GM18505 (cell line): ENCODE measurements at regions not wholly inside any gene's neighbourhood (a gene's known extent, or its start where the extent isn't known, plus 50 kb on each side); places are given as distances from the start of the nearest gene placed in this dataset.
"Not testable (repeated sequence)": the region's sequence is repeated elsewhere in the genome, so short reads cannot be mapped to it uniquely, and the experiment has no call there.

Experiments
- ATAC-seq: cut with Tn5 transposase; IDR thresholded peaks from one replicate; pipeline ENCODE4 v1.9.1; 2021; ENCODE audit not compliant: unreplicated experiment
- POLR2A ChIP-seq: IDR thresholded peaks from 4 replicates; pipeline ENCODE4 v1.6.1; 2011; ENCODE audit warnings: borderline replicate concordance; ENCODE audit not compliant: insufficient read depth, insufficient read length; ENCODE audit errors: extremely low read depth

DNA sequence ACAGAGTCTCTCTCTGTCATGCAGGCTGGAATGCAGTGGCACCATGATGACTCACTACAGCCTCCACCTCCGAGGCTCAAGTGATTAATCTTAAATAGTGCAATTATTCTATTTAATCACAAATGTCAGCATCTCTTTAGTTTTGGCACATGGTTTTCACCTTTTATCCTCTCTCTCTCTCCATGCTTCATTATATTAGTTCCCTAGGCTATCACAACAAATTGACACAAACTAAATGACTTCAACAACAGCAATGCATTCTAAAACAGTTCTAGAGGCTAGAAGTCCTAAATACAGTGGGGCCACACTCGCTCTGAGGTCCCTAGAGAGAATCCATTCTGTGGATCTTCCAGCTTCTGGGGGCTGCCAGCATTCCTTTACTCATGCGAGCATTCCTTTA, 178.2 kb upstream of the ZNG1F start:
- ATAC-seq, result not testable (repeated sequence)

DNA sequence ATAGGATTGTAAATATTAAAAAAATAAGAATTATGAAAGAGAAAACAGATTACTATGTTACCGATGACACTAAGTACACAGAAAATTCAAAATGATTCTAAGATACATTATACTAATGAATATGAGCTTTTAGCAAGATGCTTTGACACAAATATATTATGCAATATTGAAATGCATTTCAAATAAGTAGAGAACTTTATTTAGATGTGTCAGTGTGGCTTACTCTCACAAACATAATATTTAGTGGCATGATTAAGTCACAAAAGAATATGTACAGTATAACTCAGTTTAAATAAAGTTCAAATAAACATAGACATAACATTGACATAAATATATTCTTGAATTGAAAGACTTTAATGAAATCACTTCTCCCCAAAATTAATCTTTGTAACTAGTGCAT, 172.7 kb upstream of the ZNG1F start:
- ATAC-seq, result not testable (repeated sequence)

DNA sequence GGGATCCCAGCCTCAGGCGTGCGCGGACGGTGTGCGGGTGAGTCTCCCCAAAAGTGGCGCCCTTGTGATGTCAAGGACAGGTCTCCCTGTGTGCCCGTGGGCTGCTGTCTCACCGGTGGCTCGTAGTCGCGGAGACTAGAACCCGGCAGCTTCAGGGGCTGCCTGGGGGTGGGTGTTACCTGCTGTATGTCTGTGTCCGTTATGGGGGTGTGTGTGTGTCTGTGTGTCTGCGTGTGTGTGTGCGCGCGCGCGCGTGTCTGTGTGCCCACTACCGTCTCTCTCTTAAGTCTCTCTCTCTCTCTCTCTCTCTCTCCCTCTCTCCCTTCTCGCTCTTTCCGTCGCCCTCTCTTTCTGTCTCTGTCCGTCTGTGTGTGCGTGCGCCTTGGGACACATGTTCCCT, 170.0 kb upstream of the ZNG1F start:
- not testable (repeated sequence) for ATAC-seq

DNA sequence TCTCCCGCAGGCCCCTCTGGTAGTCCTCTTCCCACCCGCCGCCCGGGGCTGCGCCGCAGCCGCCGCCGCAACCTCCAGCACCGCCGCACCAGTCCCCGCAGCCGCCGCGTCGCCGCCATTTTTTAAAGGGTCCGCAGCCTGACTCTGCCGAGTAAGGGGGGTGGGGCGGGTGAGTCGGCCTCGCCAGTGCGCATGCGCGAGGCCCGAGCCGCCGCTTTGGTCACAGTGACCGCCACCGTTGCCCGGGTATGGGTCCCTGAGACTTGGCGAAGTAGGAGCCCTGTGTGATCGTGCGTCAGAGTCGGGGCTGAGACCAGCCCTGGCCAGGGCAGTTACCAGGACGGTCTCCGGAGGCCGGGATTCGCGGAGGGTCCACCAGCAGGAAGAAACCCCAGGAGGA, 169.6 kb upstream of the ZNG1F start:
- ATAC-seq, result not testable (repeated sequence)

DNA sequence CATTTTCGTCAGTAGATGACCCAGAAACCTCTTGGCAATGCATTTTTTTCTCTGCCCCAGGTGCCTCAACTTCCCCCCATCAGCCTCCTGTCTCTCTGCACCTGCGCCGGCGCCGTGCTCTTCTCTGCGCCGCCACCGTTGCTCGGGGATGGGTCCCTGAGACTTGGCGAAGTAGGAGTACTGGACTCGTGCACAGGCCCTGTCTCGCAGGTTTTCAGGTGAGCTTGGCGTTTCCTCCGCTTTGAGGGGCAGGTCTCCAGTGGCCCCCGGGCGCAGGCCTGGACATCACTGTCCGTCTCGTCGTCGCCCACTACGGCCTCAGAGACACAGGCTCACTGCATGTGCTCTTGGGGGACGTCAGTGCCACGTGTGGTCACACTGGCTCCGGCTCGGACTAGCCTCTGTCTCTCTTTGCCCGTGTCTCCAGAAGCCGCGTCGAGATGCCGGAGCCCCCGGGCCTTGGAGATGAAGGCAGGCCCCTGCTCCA, 168.8 kb upstream of the ZNG1F start:
- not testable (repeated sequence) for ATAC-seq

DNA sequence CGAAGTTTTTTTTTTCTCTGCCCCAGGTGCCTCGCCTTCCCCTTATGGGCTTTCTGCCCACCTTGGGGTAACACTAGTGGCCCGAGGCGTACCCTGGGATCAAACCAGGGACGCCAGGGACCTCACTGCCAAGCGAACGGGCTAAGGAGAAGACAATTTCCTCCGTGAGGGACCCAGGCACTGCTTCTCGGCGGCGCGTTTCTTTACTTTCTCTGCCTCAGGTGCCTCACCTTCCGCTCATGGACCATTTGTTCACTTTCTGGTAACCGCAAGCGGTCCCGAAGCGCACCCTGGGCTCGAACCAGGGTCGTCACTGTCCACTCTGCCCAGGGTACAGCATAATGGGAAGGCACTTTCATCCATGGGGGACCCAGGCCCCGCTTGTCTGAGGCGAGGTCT, 168.2 kb upstream of the ZNG1F start:
- ATAC-seq, result not testable (repeated sequence)

DNA sequence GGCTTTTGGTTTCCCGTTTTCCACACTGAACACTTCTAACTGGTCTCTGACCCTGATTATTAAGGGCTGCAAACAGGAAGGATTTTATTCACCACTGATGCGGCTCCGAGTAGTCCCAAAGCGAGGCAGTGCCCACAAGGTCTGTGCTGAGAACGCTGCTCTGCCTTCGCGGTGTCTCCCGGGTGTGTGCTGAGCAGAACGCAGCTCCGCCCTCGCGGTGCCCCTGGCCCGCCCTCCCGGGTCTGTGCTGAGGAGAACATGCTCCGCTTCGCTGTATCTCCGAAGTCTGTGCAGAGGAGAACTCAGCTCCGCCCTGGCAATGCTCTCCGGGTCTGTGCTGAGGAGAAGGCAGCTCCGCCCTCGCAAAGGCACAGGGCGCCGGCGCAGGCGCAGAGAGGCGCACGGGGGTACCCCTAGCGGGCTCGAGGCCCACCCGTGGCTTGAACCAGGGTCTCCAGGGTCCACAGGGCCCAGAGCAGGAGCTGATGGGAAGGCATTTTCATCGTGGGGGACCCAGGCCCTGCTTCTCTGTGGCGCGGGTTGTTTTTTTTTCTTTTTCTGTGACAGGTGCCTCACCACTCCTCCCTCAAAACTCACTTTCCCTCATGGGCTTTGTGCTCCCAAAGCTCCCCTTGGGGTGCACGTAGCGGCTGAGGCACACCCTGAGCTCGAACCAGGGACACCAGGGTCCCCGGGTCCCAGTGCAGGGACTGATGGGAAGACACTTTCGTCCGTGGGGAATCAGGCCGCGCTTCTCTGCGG, 167.7 kb upstream of the ZNG1F start:
- ATAC-seq, result not testable (repeated sequence)
- TF ChIP-seq POLR2A, result peak; percentile 27

DNA sequence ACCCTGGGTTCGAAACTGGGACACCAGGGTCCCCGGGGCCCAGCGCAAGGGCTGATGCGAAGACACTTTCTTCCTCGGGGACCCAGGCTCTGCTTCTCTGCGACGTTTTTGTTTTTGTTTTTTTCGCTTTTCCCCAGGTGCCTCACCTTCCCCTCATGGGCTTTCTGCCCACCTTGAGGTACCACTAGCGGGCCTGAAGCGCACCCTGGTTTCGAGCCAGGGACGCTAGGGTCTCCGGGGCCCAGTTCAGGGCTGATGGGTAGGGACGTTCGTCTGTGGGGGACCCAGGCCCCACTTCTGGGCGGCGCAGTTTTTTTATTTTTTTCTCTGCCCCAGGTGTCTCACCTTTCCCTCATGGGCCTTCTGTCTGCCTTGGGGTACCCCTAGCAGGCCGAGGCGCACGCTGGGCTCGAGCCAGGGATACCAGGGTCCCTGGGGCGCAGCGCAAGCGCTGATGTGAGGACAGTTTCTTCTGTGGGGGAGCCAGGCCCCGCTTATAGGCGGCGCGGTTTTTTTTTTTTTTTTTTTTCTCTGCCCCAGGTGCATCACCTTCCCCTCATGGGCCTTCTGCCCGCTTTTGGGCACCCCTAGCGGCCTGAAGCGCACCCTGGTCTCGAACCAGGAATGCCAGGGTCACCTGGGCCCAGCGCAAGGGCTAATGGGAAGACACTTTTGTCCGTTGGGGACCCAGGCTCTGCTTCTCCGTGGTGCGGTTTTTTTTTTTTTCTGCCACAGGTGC, 166.8 kb upstream of the ZNG1F start:
- ATAC-seq, result not testable (repeated sequence)

DNA sequence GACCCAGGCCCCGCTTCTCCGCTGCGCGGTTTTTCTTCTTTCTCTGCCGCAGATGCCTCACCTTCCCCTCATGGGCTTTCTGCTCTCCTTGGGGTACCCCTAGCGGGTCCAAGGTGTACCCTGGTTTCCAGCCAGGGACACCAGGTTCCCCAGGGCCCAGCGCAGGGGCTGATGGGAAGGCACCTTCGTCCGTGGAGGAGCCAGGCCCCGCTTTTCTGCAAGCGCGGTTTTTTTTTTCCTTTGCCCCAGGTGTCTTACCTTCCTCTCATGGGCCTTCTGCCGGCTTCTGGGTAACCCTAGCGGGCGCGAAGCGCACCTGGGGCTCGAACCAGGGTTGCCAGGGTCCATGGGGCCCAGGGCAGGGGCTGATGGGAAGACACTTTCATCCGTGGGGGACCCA, 165.9 kb upstream of the ZNG1F start:
- ATAC-seq, result not testable (repeated sequence)

DNA sequence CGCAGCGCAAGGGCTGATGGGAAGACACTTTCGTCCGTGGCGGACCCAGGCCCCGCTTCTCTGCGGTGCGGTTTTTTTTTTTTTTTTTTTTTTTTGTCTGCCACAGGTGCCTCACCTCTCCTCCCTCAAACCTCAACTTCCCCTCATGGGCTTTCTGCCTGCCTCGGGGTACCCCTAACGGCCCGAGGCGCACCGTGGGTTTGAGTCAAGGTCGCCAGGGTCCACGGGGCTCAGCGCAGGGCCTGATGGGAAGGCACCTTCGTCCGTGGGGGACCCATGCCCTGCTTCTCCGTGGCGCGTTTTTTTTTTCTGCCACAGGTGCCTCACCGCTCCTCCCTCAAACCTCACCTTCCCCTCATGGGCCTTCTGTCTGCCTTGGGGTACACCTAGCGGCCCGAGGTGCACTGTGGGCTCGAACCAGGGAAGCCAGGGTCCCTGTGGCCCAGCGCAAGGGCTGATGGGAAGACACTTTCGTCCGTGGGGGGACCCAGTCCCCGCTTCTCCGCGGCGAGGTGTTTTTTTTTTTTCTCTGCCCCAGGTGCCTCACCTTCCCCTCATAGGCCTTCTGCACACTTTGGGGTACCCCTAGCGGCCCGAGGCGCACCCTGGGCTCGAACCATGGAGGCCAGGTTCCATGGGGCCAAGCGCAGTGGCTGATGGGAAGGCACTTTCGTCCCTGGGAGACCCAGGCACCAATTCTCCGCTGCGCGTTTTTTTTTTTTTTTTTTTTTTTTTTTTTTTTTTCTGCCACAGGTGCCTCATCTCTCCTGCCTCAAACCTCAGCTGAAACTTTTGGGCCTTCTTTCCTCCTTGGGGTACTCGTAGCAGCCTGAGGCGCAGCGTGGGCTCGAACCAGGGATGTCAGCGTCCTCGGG, 165.2 kb upstream of the ZNG1F start:
- ATAC-seq, result not testable (repeated sequence)

DNA sequence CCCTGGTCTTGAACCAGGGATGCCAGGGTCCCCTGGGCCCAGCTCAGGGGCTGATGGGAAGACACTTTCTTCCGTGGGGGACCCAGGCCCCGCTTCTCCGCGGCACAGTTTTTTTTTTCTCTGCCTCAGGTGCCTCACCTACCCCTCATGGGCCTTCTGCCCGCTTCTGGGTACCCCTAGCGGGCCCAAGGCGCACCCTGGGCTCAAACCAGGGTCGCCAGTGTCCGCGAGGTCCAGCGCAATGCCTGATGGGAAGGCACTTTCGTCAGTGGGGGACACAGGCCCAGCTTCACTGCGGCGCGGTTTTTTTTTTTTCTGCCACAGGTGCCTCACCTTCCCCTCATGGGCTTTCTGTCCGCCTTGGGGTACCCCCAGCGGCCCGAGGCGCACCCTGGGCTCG, 163.9 kb upstream of the ZNG1F start:
- ATAC-seq, result not testable (repeated sequence)

DNA sequence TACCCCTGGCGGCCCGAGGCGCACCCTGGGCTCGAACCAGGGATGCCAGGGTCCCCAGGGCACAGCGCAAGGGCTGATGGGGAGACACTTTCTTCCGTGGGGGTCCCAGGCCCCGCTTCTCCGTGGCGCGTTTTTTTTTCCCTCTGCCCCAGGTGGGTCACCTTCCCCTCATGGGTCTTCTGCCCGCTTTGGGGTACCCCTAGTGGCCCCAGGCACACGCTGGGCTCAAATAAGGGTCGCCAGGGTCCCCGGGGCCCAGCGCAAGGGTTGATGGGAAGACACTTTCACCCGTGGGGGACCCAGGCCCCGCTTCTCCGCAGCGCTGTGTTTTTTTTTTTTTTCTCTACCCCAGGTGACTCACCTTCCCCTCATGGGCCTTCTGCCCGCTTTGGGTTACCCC, 163.3 kb upstream of the ZNG1F start:
- ATAC-seq, result not testable (repeated sequence)

DNA sequence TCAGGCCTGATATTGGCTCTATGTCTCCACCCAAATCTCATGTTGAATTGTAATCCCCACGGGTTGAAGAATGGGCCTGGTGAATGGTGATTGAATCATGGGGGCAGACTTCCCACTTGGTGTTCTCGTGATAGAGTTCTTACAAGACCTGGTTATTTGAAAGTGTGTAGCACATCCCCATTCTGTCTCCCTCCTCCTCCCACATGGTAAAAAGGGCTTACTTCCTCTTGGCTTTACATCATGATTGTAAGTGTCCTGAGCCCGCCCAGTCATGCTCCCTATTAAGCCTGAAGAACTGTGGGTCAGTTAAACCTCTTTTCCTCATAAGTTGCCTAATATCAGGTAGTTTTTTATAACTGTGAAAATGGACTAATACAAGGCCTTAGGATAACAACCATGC, 158.8 kb upstream of the ZNG1F start:
- ATAC-seq, result not testable (repeated sequence)

DNA sequence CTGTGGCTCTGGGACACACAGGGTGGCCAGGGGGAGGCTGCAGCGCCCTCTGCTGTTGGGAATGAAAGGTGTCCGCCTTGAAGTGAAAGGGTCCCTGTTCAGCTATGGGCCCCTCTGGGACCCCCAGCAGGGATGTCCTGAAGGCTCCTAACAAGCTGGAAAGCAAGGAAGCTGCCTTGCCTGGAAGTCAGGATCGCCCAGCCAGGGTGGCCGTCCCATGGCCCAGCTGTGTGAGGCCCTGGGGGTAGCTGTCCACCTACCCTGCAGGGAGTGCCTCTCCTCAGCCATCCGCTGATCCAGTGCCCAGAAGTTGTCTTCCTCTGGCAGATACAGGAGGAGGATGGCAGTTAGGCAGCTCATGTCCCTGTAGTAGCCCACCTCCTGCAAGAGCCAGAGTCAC, 143.4 kb upstream of the ZNG1F start:
- ATAC-seq, result not testable (repeated sequence)

DNA sequence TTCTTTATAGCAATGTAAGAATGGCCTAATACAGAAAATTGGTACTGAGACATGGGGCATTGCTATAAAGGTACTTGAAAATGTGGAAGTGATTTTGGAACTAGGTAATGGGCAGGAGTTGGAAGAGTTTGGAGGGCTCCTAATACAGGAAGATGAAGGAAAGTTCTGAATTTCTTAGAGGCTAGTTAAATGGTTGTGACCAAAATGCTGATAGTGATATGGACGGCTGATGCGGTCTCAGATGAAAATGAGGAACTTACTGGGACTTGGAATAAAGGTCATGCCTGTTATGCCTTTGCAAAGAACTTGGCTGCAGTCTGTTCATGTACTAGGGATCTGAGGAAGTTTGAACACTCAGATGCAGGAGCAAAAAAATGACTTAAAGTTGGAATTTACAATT, 132.2 kb upstream of the ZNG1F start:
- ATAC-seq, result not testable (repeated sequence)

DNA sequence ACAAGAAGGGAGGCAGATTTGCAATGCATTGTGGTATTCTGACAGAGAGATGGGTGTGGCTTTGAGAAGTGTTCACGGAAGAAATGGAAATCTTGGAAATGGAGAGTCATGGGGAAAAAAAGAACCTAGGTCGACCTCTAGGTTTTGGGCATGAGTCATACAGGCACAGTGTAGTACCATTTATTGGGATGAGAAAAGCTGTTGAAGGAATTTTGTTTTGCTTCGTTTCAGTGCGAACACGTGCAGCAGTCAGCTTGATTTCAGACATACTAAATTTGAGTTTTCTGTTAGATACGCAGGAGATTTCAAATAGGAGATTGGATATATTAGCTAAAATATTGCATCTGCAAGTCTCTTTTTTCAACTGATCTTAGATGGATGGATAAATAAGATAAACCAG, 119.8 kb upstream of the ZNG1F start:
- ATAC-seq, result not testable (repeated sequence)

DNA sequence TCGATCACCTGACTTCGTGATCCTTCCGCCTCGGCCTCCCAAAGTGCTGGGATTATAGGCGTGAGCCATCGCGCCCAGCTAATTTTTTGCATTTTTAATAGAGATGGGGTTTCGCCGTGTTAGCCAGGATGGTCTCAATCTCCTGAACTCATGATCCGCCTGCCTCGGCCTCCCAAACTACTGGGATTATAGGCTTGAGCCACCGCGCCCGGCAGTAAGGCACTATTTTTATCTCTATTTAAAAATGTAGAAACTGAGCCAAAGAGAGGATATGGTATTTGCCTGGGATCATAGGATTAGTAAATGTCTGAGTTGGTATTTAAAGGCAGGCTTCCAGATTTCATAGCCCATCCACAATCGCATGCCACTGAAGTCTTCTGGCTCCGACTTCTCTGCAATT, 96.6 kb upstream of the ZNG1F start:
- not testable (repeated sequence) for ATAC-seq

DNA sequence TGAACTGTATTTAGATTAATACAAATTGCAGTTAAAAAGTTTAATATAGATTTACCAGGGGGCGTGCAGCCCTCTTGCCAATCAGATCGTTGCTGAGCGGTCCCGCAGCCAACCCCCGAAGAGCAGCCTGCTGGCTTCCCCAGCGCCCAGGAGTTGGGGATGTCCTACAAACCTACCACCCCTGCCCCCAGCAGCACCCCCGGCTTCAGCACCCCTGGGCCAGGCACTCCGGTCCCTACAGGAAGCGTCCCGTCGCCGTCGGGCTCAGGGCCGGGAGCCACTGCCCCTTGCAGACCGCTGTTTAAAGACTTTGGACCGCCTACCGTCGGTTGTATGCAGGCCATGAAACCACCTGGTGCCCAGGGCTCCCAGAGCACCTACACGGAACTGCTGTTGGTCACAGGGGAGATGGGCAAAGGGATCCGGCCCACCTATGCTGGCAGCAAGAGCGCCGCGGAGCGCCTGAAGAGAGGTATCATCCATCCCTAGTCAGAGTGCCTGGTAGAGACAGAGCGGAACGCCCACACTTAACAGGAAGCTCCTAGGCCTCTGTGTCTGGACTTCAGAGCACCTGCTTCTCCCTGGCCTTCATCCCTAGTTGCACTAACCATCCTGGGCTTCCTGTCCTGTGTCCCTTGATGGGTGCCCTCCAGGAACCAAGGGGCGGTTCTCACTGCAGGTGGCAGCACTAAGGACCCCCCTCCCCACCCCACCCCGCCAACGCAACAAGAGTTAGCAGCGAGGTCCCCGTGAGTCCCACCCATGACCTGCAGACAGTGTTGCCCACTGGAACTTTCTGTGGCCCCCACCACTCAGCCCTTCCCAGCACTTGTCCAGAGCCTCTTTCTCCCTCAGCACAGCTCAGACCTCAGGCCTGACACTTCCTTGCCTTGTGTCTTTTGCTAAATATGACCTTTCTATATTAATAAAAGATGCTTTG, 91.5 kb upstream of the ZNG1F start:
- not testable (repeated sequence) for ATAC-seq

DNA sequence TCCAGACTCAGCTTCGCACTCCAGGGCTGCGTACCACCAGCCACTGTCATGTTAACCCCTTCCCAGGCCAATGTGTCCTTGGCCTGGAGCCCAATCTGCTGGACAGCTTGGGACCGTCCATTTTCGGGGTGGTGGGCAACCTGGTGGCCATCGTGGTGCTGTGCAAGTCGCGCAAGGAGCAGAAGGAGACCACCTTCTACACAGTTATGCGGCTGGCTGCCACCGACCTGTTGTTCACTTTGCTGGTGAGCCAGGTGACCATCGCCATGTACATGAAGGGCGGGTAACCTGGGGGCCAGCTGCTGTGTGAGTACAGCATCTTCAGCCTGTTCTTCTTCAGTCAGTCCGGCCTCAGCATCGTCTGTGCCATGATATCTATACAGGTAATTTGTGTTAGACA, 90.3 kb upstream of the ZNG1F start:
- not testable (repeated sequence) for ATAC-seq

DNA sequence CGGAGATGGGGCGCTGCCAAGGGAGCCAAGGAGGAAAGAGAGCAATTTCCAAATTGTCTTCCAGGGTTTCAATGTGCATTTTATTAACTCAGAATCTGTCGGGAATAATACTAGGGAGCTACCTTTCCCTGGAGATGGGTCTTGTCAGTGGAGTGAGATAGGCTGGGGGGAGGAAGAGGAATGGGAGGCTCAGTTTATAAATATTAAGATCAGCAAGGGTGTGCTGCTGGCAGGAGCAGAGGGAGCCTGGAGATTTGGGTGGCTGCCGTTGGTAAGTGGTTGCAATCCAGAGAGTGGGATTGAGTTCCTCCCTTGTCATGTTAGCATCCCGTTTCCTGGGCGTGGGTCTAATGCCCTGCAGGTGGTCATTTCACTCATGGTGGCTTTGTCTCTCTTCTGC, 89.9 kb upstream of the ZNG1F start:
- not testable (repeated sequence) for ATAC-seq
